ENCODE measurements at regions not wholly inside any gene's neighbourhood (a gene's known extent, or its start where the extent isn't known, plus 50 kb on each side); places are given as distances from the start of the nearest gene placed in this dataset.
"Not testable (repeated sequence)": the region's sequence is repeated elsewhere in the genome, so short reads cannot be mapped to it uniquely, and the experiment has no call there.

DNA sequence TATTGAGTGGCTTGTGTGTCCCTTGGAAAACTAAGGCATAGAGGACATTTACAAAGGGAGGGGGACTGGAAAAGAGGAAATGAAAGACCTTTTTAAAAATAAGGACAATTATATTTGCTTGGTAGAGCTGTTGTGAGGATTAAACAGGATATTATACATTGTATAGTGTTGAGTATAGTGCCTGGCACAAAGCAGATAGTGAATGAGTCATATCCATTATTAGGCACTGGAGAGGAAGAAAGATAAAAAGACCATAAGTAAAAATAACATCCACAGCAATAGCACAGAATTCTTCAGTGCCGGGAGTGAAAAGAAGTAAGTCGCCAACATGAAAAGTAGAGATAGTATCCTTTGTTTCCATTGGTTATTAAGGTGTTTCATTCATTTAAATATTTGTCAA is 623.3 kb downstream of the PDCD6IP start:
- H3K36me3 Mint-ChIP-seq: no peaks in the 10 kb centered on the region
- ChIA-PET CTCF (no interaction called here), POLR2A (no interaction called here)
- H3K4me1 Mint-ChIP-seq (ENCODE audit: low read depth): no peaks in the 10 kb centered on the region
- no peak overlapping the region for H3K27ac Mint-ChIP-seq
- DNase-seq: no peak
- no peak overlapping the region for H3K4me3 Mint-ChIP-seq
- H3K27me3 Mint-ChIP-seq: no peaks in the 10 kb centered on the region
- intact Hi-C loops (cut with micrococcal nuclease): no loop called here
- H3K9me3 Mint-ChIP-seq: peaks cover under 1% of the 10 kb centered on the region

DNA sequence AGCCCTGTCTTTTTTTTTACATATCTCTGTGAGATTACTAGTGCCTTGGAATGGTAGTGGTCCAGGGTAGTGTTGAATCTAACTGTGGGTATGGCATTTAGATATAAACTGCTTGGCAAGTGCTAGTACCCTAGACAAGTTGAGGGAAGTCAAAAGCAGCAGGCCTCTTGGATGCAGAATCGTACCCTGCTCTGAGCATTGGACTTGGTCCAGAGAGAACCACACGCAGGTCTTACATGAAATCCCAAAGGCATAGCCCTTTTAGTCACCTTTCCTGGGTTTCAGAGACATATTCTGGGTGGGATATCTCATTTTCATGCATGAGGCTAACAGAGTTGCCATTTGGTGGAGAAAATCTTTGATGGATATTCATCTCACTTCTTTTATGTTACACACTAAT is 641.4 kb downstream of the PDCD6IP start:
- Mint-ChIP-seq H3K9me3 (peaks cover 7% of the 10 kb centered on the region), H3K4me1 (ENCODE audit: low read depth) (no peaks in the 10 kb centered on the region), H3K27me3 (no peaks in the 10 kb centered on the region), H3K36me3 (no peaks in the 10 kb centered on the region), H3K4me3 (no peak overlapping the region), H3K27ac (no peak overlapping the region)
- DNase-seq: no peak
- ChIA-PET CTCF (no interaction called here), POLR2A (no interaction called here)
- intact Hi-C loops (cut with micrococcal nuclease): no loop called here

DNA sequence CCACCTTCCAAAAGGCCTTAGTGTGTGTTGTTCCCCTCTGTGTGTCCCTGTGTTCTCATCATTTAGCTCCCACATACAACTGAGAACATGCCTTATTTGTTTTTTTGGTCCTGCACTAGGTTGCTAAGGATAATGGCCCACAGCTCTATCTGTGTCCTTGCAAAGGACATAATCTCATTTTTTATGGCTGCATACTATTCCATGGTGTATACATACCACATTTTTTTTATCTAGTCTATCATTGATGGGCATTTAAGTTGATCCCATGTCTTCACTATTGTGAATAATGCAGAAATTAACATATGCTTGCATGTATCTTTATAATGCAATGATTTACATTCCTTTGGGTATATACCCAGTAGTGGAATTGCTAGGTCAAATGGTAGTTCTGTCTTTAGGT is 645.7 kb downstream of the PDCD6IP start:
- no peak for DNase-seq
- H3K4me1 Mint-ChIP-seq (ENCODE audit: low read depth): no peaks in the 10 kb centered on the region
- POLR2A ChIA-PET: no interaction called here
- H3K27me3 Mint-ChIP-seq: no peaks in the 10 kb centered on the region
- H3K27ac Mint-ChIP-seq: no peak overlapping the region
- H3K4me3 Mint-ChIP-seq: no peak overlapping the region
- H3K9me3 Mint-ChIP-seq: peaks cover 25% of the 10 kb centered on the region
- H3K36me3 Mint-ChIP-seq: no peaks in the 10 kb centered on the region
- CTCF ChIA-PET: no interaction called here
- intact Hi-C loops (cut with micrococcal nuclease): no loop called here

DNA sequence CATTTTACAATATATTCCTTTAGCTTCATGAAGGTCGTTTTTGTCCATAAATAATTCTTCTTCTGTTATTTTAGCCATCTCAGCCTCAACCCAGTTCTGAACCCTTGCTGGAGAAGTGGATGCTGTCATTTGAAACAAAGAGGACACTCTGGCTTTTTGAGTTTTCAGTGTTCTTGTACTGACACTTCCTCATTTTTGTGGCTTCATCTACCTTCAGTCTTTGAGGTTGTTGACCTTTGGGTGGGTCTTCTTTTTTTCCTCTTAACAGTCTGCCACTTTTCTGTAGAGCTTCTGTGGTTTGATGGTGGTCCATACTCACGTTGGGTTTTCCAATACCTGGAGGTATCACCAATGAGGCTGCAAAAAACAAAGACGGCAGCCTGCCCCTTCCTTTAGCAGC is 650.9 kb downstream of the PDCD6IP start:
- Mint-ChIP-seq H3K27me3 (no peaks in the 10 kb centered on the region), H3K9me3 (peaks cover 22% of the 10 kb centered on the region), H3K4me1 (ENCODE audit: low read depth) (no peaks in the 10 kb centered on the region), H3K36me3 (no peaks in the 10 kb centered on the region), H3K4me3 (no peak overlapping the region), H3K27ac (no peak overlapping the region)
- ChIA-PET CTCF (no interaction called here), POLR2A (no interaction called here)
- intact Hi-C loops (cut with micrococcal nuclease): no loop called here
- DNase-seq: no peak

GRCh38 chr3:34463414-34463813 is 665.0 kb downstream of the PDCD6IP start:
- H3K27me3 Mint-ChIP-seq: no peaks in the 10 kb centered on the region
- intact Hi-C loops (cut with micrococcal nuclease): no loop called here
- H3K4me1 Mint-ChIP-seq (ENCODE audit: low read depth): no peaks in the 10 kb centered on the region
- ChIA-PET POLR2A (no interaction called here), CTCF (no interaction called here)
- no peak overlapping the region for H3K4me3 Mint-ChIP-seq
- no peak for DNase-seq
- peaks cover 24% of the 10 kb centered on the region for H3K9me3 Mint-ChIP-seq
- no peak overlapping the region for H3K27ac Mint-ChIP-seq
- H3K36me3 Mint-ChIP-seq: no peaks in the 10 kb centered on the region

DNA sequence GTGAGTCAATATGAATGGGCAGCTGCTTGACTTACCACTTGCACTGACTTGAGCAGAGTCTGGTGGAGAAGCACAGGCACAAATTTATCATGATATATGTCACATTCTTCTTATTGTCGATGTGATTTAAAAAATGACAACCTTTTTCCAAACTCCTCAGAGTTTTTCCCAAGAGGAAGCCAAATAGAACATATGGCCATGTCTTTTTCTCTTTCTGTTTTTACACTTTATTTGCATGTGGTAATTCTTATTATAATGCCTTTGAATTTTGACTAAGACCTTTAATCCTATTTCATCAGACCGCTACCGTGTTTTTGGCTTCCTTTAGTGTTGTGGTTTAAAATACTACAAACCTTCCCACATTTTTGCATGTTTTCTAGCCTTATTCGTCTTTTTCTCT is 666.2 kb downstream of the PDCD6IP start:
- DNase-seq: no peak
- ChIA-PET POLR2A (no interaction called here), CTCF (no interaction called here)
- Mint-ChIP-seq H3K36me3 (no peaks in the 10 kb centered on the region), H3K9me3 (peaks cover 16% of the 10 kb centered on the region), H3K27me3 (no peaks in the 10 kb centered on the region), H3K27ac (no peak overlapping the region), H3K4me3 (no peak overlapping the region), H3K4me1 (ENCODE audit: low read depth) (no peaks in the 10 kb centered on the region)
- intact Hi-C loops (cut with micrococcal nuclease): no loop called here

DNA sequence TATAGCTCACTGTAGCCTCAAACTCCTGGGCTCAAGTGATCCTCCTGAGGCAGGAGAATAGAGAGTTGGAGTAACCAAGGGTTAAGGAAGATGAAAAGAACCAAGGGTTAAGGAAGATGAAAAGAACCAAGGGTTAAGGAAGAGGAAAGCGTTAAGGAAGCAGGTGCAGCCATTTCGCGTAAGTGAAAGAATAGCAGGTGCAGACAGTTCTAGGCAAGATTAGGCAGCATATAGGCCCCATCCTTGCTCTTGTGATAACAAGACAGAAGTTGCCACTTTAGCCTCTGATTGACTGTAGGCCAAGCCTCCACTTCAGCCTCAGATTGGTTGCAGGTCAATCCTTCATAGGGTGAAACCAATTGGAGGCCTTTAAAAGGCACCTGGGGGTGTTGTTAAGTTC is 677.4 kb downstream of the PDCD6IP start:
- no peak overlapping the region for H3K27ac Mint-ChIP-seq
- ChIA-PET POLR2A (no interaction called here), CTCF (no interaction called here)
- no peaks in the 10 kb centered on the region for H3K4me1 Mint-ChIP-seq (ENCODE audit: low read depth)
- intact Hi-C loops (cut with micrococcal nuclease): no loop called here
- DNase-seq: no peak
- H3K36me3 Mint-ChIP-seq: no peaks in the 10 kb centered on the region
- no peak overlapping the region for H3K4me3 Mint-ChIP-seq
- H3K27me3 Mint-ChIP-seq: no peaks in the 10 kb centered on the region
- peaks cover 4% of the 10 kb centered on the region for H3K9me3 Mint-ChIP-seq

GRCh38 chr3:34483311-34483887 is 685.0 kb downstream of the PDCD6IP start:
- ChIA-PET CTCF (no interaction called here), POLR2A (no interaction called here)
- Mint-ChIP-seq H3K9me3 (no peaks in the 10 kb centered on the region), H3K27ac (no peak overlapping the region), H3K36me3 (no peaks in the 10 kb centered on the region), H3K4me1 (ENCODE audit: low read depth) (peaks cover 22% of the 10 kb centered on the region), H3K4me3 (no peak overlapping the region), H3K27me3 (no peaks in the 10 kb centered on the region)
- no peak for DNase-seq
- intact Hi-C loops (cut with micrococcal nuclease): no loop called here

DNA sequence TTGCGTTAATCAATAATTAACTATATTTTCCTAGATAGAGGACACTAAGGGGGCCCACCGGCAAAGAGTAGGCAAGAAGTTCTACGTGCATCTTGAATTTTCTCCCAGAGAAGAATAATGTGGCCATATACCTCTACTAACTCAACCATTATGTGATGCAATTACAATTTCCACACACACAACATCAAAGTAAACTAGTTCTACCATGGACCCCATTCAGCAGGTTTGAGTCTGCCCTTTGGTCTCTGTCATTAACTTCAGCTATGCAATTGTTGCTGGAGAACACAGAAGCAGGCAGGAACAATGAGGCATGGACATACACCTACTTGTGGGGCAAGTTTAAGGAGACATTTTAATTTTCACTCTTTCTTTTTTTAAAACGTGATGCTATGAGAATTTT is 705.9 kb downstream of the PDCD6IP start:
- no peak for DNase-seq
- intact Hi-C loops (cut with micrococcal nuclease): no loop called here
- ChIA-PET POLR2A (no interaction called here), CTCF (no interaction called here)
- H3K36me3 Mint-ChIP-seq: no peaks in the 10 kb centered on the region
- no peak overlapping the region for H3K27ac Mint-ChIP-seq
- H3K9me3 Mint-ChIP-seq: peaks cover 2% of the 10 kb centered on the region
- H3K4me3 Mint-ChIP-seq: no peak overlapping the region
- peaks cover 2% of the 10 kb centered on the region for H3K27me3 Mint-ChIP-seq
- no peaks in the 10 kb centered on the region for H3K4me1 Mint-ChIP-seq (ENCODE audit: low read depth)

DNA sequence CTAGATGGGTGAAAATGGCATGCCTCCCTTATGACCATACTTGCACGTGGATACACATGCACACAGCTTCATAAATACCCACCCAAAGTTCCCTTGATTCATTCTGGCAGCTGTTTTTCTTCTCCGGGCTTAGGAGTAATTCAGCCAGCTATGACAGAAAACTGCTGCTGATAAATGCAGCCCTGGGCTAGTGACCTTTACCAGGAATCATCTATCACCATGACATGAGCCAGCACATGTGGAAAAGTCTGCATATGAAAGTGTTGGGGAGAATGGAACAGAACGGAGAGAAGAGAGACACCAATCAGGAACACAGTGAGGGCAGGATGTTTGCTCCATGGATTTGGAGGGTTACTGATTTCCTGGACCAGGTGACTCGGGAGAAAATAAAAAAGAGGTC is 706.3 kb downstream of the PDCD6IP start:
- DNase-seq: no peak
- POLR2A ChIA-PET: no interaction called here
- CTCF ChIA-PET: no interaction called here
- H3K9me3 Mint-ChIP-seq: peaks cover 2% of the 10 kb centered on the region
- intact Hi-C loops (cut with micrococcal nuclease): no loop called here
- no peak overlapping the region for H3K27ac Mint-ChIP-seq
- no peaks in the 10 kb centered on the region for H3K36me3 Mint-ChIP-seq
- no peak overlapping the region for H3K4me3 Mint-ChIP-seq
- peaks cover 2% of the 10 kb centered on the region for H3K27me3 Mint-ChIP-seq
- no peaks in the 10 kb centered on the region for H3K4me1 Mint-ChIP-seq (ENCODE audit: low read depth)

DNA sequence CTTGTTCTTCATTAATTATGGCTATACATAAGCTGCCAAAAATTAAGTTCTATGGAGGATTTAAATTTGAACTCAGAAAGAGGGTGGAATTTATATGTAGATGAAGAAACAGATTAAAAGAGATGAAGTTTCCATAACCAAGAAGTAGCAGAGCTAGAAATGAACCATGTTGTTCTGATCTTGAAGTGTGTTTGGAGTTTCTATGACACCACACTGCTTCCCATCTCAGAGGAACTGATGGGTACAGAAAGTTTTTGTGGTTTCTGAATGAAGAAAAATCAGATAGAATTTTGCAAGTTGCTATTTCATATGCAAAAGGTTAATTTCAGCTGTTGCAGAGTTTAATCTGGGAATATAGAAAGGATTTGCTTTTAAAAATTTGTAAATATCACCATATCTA is 710.3 kb downstream of the PDCD6IP start:
- Mint-ChIP-seq H3K27ac (no peak overlapping the region), H3K9me3 (peaks cover 4% of the 10 kb centered on the region), H3K27me3 (peaks cover 2% of the 10 kb centered on the region), H3K36me3 (no peaks in the 10 kb centered on the region), H3K4me1 (ENCODE audit: low read depth) (no peaks in the 10 kb centered on the region), H3K4me3 (no peak overlapping the region)
- intact Hi-C loops (cut with micrococcal nuclease): loop anchor here (2.0 kb wide), 1 partner anchor 60 kb away; no protein-coding TSS in a partner anchor
- CTCF ChIA-PET: no interaction called here
- no peak for DNase-seq
- POLR2A ChIA-PET: interaction anchor here (0.6 kb wide), 1 partner anchor 1661 kb away, joined by 4 read pairs; no protein-coding TSS in a partner anchor

DNA sequence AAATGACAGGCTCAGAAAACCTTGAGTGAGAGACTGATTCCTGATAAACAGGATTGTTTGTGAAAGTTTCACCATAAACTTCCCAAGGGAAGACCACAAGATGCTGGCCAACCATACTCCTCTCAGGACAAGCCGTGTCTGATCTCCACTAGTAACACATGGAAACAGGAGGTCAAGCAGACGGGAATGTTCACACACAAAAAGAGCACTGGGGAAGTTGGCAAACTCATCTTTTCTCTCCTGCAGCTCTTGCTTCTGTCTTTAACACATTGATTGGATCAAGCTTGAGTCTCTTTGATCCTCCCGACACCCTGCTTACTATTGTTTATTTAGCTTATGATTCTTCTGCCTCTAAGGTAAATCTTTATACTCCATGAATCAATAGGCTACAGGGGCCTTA is 713.5 kb downstream of the PDCD6IP start:
- CTCF ChIA-PET: no interaction called here
- peaks cover 4% of the 10 kb centered on the region for H3K9me3 Mint-ChIP-seq

DNA sequence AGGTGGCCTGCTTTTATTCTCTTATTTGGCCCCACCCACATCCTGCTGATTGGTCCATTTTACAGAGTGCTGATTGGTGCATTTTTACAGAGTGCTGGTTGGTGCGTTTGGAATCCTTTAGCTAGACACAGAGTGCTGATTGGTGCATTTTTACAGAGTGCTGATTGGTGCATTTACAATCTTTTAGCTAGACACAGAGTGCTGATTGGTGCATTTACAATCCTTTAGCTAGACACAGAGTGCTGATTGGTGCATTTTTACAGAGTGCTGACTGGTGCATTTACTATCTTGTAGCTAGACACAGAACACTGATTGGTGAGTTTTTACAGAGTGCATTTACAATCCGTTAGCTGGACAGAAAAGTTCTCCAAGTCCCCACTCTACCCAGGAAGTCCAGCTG is 720.6 kb downstream of the PDCD6IP start:
- H3K27me3 Mint-ChIP-seq; H3K4me1 Mint-ChIP-seq (ENCODE audit: low read depth); intact Hi-C loops (cut with micrococcal nuclease); H3K27ac Mint-ChIP-seq; H3K36me3 Mint-ChIP-seq; DNase-seq; H3K4me3 Mint-ChIP-seq: not testable (repeated sequence)
- ChIA-PET POLR2A (interaction anchor here (0.6 kb wide), 1 partner anchor 10 kb away, joined by 3 read pairs; no protein-coding TSS in a partner anchor), CTCF (interaction anchor here (0.8 kb wide), 1 partner anchor 25 kb away, joined by 3 read pairs; no protein-coding TSS in a partner anchor)
- peaks cover 16% of the 10 kb centered on the region for H3K9me3 Mint-ChIP-seq

More for the DNA sequence above, 713.5 kb downstream of the PDCD6IP start:
- Mint-ChIP-seq H3K36me3 (no peaks in the 10 kb centered on the region), H3K4me1 (ENCODE audit: low read depth) (no peaks in the 10 kb centered on the region), H3K4me3 (no peak overlapping the region), H3K27me3 (no peaks in the 10 kb centered on the region), H3K27ac (no peak overlapping the region)
- POLR2A ChIA-PET: no interaction called here
- DNase-seq: no peak
- intact Hi-C loops (cut with micrococcal nuclease): no loop called here

DNA sequence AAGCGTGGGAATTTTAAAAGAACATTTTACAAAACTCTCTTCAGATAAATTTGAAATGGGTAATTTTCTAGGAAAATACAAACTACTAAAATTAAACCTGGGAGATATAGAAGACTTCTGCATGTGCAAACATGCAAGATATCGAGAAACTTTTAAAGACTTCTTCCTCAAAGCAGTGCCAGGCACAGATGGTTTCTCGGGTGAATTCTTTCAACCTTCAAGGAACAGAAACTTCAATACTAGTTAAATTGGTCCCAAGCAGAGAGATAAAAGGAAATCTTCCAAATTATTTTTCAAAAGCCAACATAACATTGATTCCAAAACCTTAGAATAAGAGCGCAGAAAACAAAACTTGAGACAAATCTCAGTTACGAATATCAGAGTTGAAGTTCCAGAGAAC is 732.7 kb downstream of the PDCD6IP start:
- H3K4me3 Mint-ChIP-seq: no peak overlapping the region
- ChIA-PET POLR2A (no interaction called here), CTCF (no interaction called here)
- H3K27ac Mint-ChIP-seq: no peak overlapping the region
- no peaks in the 10 kb centered on the region for H3K9me3 Mint-ChIP-seq
- no peaks in the 10 kb centered on the region for H3K36me3 Mint-ChIP-seq
- no peak for DNase-seq
- H3K4me1 Mint-ChIP-seq (ENCODE audit: low read depth): no peaks in the 10 kb centered on the region
- H3K27me3 Mint-ChIP-seq: no peaks in the 10 kb centered on the region
- intact Hi-C loops (cut with micrococcal nuclease): no loop called here

Data from activated CD4-positive, alpha-beta memory T cell treated with anti-CD3 and anti-CD28 coated beads for 36 hours (primary cell).